HG03378 (cell line): ENCODE measurements at regions not wholly inside any gene's neighbourhood (a gene's known extent, or its start where the extent isn't known, plus 50 kb on each side); places are given as distances from the start of the nearest gene placed in this dataset.
"Not testable (repeated sequence)": the region's sequence is repeated elsewhere in the genome, so short reads cannot be mapped to it uniquely, and the experiment has no call there.

ENCODE experiments used
- ATAC-seq: cut with Tn5 transposase; IDR thresholded peaks from one replicate; pipeline ENCODE4 v1.9.1; 2021; ENCODE audit warnings: mild to moderate bottlenecking, moderate library complexity; ENCODE audit not compliant: unreplicated experiment

DNA sequence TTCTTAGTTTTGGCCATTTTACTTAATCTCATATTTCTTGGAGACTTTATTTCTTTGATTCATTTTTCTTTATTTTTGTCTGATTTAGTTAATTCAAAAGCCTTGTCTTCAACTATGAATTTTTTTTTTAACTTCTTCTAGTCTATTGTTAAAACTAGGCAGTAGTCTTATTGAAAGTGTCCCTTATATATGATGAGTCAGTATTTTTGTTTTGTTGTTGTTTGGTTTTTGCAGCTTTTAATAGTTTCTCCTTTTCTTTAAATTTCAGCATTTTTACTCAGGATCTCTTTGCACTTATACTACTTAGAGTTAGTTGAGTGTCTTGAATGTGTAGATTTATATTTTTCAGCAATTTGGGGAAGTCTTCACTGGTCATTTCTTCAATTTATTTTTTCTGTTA, 758.5 kb upstream of the CDH8 start:
- ATAC-seq: no peak

- not testable (repeated sequence) for ATAC-seq
Measured at GRCh38 chr16:62780081-62780480, 743.8 kb upstream of the CDH8 start.

- no peak for ATAC-seq
Measured at GRCh38 chr16:62764572-62764971, 728.3 kb upstream of the CDH8 start.

- no peak for ATAC-seq
Measured at GRCh38 chr16:62760398-62760797, 724.2 kb upstream of the CDH8 start.

DNA sequence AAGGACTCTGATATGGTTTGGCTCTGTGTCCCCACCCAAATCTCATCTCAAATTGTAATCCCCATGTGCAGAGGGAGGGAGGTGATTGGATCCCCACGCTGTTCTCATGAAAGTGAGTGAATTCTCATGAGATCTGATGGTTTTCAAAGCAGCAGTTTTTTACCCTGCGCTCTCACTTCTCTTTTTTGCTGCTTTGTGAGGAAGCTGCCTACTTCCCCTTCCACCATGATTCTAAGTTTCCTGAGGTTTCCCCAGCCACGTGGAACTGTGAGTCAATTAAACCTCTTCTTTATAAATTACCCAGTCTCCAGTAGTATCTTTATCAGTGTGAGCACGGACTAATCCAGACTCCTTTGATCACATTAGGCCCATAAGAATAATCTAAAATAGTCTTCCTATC, 719.7 kb upstream of the CDH8 start:
- ATAC-seq: no peak

- no peak for ATAC-seq
Measured at GRCh38 chr16:62752854-62753253, 716.6 kb upstream of the CDH8 start.

GRCh38 chr16:62751218-62751617, 715.0 kb upstream of the CDH8 start:
- ATAC-seq: no peak

- no peak for ATAC-seq
Measured at GRCh38 chr16:62741692-62742091, 705.5 kb upstream of the CDH8 start.

DNA sequence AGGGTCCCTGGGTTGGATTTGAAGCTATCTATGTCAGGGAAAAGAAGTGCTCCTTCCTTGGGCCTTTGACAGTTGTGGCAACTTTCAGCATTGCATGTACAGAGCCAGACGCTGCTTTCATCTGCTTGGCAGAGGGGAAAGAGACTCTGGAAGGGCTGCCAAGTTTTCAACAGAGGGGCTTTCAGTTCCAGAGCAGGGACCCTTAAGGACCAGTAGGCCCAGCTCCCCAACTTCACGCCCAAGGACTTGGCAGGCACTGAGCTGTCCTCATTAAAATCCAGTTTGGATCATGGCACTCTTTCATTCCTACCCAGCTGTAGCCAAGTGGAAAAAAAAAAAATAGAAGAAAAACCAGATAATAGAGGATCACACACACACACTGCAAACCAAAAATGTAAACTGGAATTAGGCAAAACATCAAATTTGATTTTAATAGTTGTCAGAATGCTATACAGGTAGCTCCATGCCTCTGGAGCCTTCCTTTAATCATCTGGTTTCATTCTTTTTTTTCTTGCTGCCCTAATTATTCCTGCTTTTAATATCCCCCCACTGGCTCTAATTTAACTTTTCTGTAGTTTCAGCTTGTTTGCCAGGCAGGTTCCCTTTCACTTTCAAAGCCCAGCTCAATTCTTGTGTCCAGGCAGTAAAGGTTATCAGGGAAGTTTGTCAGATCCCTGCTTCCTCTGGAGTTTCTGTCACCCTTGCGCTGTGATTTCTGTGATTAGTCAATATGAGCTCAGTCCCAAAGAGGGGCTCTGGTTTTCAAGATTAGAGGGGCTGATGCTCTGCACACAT, 702.6 kb upstream of the CDH8 start:
- ATAC-seq: no peak

DNA sequence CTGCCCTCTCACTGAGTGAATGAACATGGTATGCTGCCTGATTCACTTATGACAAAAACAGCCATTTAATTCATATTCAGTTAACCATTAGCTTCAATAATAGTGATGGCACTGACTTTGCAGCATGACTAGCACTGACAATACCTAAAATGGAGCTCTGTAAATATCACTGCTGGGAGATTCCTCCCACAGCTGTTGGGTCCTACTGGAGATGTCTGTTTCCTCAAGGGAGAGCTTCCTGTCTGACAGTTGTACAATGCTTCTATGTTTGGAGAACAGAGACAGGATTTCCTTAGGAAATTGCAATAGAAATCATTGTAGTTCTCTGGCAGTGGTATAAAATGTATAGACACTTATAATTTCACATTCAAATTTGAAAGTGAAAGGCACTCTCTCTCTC, 695.9 kb upstream of the CDH8 start:
- no peak for ATAC-seq

- not testable (repeated sequence) for ATAC-seq
Measured at GRCh38 chr16:62724670-62725269, 688.5 kb upstream of the CDH8 start.

DNA sequence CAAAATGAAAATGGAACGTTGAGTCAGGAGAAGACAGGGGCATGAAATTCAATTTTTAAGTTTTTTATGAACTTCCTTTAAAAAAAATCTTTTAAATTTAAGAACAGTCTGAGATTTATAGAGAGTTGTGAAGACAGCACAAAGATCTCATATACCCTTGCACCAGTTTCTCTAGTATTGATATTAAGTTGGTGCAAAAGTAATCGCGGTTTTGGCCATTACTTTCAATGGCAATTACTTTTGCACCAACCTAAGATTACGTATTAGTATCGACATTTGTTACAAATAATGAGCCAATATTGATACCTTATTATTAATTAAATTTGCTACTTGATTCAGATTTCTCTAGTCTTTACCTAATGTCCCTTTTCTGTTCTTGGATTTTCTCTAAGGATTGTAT, 684.4 kb upstream of the CDH8 start:
- ATAC-seq: no peak

- no peak for ATAC-seq
Measured at GRCh38 chr16:62717026-62717425, 680.8 kb upstream of the CDH8 start.

GRCh38 chr16:62715701-62716100, 679.5 kb upstream of the CDH8 start:
- ATAC-seq: no peak

- ATAC-seq: no peak
Measured at GRCh38 chr16:62712566-62712965, 676.3 kb upstream of the CDH8 start.

DNA sequence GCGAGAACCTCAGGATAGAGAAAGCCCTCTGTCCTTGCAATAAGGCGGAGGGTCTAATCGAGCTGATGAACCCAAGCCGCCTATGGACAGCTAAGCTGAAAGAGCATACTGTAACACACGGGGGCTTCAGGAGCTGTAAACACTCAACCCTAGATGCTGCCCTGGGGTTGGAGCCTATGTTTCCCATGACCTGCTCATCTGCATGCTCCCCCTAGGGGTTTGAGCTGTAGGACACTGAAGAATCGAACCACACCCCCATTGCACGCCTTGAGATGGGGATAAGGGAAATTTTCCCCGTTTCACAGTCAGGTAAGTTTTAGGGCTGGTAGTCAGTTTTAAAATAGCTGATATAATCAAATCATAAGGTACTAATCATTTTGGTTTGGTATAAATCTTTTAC, 675.6 kb upstream of the CDH8 start:
- no peak for ATAC-seq

GRCh38 chr16:62709794-62710193, 673.6 kb upstream of the CDH8 start:
- no peak for ATAC-seq

GRCh38 chr16:62701426-62701825, 665.2 kb upstream of the CDH8 start:
- no peak for ATAC-seq

DNA sequence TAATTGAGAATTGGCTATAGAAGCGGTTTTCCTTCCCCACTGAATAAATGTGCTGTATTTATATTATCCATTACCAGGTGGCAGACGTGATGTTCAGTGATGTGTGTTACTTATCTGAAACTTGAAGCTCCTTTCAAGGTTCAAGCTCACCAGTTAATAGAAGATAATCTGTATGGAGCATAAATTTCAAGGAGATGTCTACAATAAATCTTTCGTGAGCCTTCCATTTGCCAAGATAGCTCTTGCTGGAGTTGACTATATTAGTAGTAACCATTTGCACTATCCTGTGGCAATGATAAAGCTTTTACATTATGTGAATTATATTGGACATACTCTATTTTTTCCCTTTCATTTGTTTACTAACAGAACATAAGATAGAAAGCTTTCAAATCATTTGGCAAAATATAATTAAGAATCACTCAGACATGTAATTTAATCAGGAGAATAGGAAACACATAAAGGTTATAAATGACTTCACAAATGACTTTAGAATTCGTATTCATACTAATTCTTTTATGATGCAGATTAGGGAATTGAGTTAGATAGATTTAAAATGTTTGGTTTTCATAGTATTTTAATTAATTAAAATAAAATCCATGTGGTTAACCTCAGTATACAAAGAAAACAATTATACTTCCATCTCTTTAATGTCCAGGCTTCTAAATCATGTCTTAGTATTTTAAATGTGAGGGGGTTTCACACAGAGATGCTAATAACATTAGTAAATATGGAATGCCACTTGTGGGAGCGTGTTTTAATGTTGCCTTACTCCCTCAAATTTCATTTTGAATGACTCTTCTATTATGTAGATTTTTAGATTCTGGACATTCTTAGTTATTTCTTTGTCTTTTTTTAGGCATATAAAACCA, 664.4 kb upstream of the CDH8 start:
- ATAC-seq: no peak

DNA sequence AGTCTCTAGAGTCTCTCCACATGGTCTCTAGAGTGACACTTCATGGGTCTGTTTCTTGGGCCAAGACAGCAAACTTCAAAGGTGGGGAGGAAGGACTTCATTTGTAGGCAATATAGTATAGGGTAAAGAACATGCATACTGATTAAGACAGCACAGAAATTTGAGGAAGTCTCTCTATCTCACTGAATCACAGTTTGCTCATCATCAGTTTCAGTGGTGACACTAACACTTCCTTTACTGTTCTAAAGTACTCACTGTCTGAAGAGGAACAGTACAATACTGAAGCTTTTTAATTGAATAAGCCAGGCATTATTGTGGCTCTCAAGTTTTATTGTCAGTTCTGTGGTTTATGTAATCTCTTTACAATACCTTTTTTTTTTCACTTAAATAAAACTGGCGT, 656.4 kb upstream of the CDH8 start:
- ATAC-seq: no peak

GRCh38 chr16:62681819-62682218, 645.6 kb upstream of the CDH8 start:
- no peak for ATAC-seq

DNA sequence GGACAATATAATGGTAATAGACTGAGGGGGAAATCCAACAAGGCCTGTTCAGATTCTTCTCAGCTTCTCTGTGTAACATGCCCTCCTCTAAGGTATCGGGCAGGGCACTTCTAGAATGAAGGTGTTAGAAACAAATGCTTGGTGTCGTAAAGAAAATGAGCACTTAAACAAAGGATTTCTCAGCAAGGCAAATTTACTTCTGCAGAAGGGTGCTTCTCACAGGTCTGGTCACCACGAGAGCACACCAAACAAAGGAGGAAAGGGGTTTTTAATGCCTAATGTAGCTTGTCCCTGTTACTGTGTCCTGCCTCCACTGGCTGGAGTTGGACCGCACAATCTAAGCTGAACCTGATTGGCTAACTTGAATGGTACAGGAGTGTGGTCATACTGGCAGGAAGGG, 642.6 kb upstream of the CDH8 start:
- ATAC-seq: no peak
